NCI-H460 (cell line): ENCODE measurements at regions not wholly inside any gene's neighbourhood (a gene's known extent, or its start where the extent isn't known, plus 50 kb on each side); places are given as distances from the start of the nearest gene placed in this dataset.

Source experiments
- DNase-seq: peaks from one replicate; pipeline ENCODE4 v3.0.0-alpha.2; 2016; ENCODE audit warnings: low read depth; ENCODE audit errors: extremely low read depth

GRCh38 chr3:168273917-168274316, 178.2 kb upstream of the GOLIM4 start:
- DNase-seq: no peak

- no peak for DNase-seq
These were observed 177.3 kb upstream of the GOLIM4 start for GRCh38 chr3:168273036-168273435.

GRCh38 chr3:168272343-168272985, 176.7 kb upstream of the GOLIM4 start:
- DNase-seq: no peak

- DNase-seq: no peak
These were observed 176.2 kb upstream of the GOLIM4 start for GRCh38 chr3:168271932-168272331.

GRCh38 chr3:168269001-168269400, 173.3 kb upstream of the GOLIM4 start:
- DNase-seq: no peak

- no peak for DNase-seq
These were observed 171.5 kb upstream of the GOLIM4 start for GRCh38 chr3:168267179-168267578.

GRCh38 chr3:168266335-168266734, 170.6 kb upstream of the GOLIM4 start:
- no peak for DNase-seq

GRCh38 chr3:168262887-168263286, 167.2 kb upstream of the GOLIM4 start:
- no peak for DNase-seq

- DNase-seq: no peak
These were observed 165.1 kb upstream of the GOLIM4 start for GRCh38 chr3:168260859-168261258.

- DNase-seq: no peak
These were observed 155.6 kb upstream of the GOLIM4 start for GRCh38 chr3:168251371-168251770.

GRCh38 chr3:168250415-168250861, 154.7 kb upstream of the GOLIM4 start:
- DNase-seq: peak; percentile 14

GRCh38 chr3:168249550-168250414, 154.1 kb upstream of the GOLIM4 start:
- peak; percentile 69 for DNase-seq

- no peak for DNase-seq
These were observed 153.5 kb upstream of the GOLIM4 start for GRCh38 chr3:168249205-168249549.

GRCh38 chr3:168248383-168249204, 152.9 kb upstream of the GOLIM4 start:
- peak; percentile 20 for DNase-seq

- no peak for DNase-seq
These were observed 145.4 kb upstream of the GOLIM4 start for GRCh38 chr3:168241156-168241555.

- no peak for DNase-seq
These were observed 143.6 kb upstream of the GOLIM4 start for GRCh38 chr3:168239287-168239686.

- no peak for DNase-seq
These were observed 137.3 kb upstream of the GOLIM4 start for GRCh38 chr3:168233001-168233400.

GRCh38 chr3:168223085-168223484, 127.4 kb upstream of the GOLIM4 start:
- DNase-seq: no peak

- DNase-seq: no peak
These were observed 124.8 kb upstream of the GOLIM4 start for GRCh38 chr3:168220556-168220955.

- DNase-seq: no peak
These were observed 123.8 kb upstream of the GOLIM4 start for GRCh38 chr3:168219530-168219929.

GRCh38 chr3:168218600-168218999, 122.9 kb upstream of the GOLIM4 start:
- no peak for DNase-seq
